ENCODE measurements at regions not wholly inside any gene's neighbourhood (a gene's known extent, or its start where the extent isn't known, plus 50 kb on each side); places are given as distances from the start of the nearest gene placed in this dataset.

DNA sequence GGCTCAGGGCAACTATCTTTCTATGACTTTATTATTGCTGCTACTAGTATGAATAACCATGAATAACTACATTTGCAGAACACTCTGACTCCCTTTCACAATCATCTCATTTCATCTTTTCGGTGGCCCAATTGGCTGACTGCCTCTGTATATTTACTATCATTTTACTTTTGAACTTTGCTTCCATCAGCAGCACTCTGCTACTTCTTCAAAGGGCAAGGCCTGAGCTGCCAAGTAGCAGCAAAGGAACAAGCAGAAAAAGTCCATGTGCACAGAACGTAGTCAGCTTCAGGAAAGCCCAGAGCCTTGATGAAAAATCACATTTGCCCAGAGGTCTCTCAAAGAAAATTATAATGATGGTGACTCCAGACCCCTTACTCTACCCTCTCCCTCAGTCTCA, 214.5 kb upstream of the PUM3 start:
- no peak for TF ChIP-seq EZH2phosphoT487 (IDR thresholded peaks at IDR 0.05)
- TF ChIP-seq, protein P1, sequence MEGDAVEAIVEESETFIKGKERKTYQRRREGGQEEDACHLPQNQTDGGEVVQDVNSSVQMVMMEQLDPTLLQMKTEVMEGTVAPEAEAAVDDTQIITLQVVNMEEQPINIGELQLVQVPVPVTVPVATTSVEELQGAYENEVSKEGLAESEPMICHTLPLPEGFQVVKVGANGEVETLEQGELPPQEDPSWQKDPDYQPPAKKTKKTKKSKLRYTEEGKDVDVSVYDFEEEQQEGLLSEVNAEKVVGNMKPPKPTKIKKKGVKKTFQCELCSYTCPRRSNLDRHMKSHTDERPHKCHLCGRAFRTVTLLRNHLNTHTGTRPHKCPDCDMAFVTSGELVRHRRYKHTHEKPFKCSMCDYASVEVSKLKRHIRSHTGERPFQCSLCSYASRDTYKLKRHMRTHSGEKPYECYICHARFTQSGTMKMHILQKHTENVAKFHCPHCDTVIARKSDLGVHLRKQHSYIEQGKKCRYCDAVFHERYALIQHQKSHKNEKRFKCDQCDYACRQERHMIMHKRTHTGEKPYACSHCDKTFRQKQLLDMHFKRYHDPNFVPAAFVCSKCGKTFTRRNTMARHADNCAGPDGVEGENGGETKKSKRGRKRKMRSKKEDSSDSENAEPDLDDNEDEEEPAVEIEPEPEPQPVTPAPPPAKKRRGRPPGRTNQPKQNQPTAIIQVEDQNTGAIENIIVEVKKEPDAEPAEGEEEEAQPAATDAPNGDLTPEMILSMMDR (IDR thresholded peaks at IDR 0.05), result no peak
